GM19025 (cell line): ENCODE measurements at regions not wholly inside any gene's neighbourhood (a gene's known extent, or its start where the extent isn't known, plus 50 kb on each side); places are given as distances from the start of the nearest gene placed in this dataset.

Source experiments
- ATAC-seq: cut with Tn5 transposase; IDR thresholded peaks from one replicate; pipeline ENCODE4 v1.9.1; 2021; ENCODE audit warnings: mild to moderate bottlenecking, low read depth, moderate library complexity; ENCODE audit not compliant: unreplicated experiment

- ATAC-seq, result no peak
Measured at GRCh38 chr11:109148669-109149068, 273.3 kb upstream of the C11orf87 start.

DNA sequence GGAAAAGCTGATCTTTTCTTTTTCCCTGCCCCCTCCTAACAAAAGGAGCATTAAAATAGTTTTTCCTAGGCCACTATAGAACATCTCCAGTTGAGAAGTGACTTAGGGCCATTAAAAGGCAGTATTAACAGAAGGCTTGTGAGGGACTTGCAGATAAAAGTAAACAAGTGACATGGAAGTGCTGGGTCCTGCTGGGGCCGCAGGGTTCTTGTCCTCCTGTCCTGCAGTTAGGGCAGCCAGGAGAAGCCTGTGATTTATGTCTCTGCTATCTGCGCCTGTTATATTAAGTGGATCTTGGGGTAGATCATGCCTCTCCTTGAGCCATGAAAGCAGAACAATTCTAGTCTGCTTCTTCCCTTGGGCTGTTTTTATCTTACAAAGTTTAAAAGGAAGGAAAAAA lies 271.4 kb upstream of the C11orf87 start:
- ATAC-seq, result no peak

GRCh38 chr11:109153836-109154235 lies 268.2 kb upstream of the C11orf87 start:
- no peak for ATAC-seq

DNA sequence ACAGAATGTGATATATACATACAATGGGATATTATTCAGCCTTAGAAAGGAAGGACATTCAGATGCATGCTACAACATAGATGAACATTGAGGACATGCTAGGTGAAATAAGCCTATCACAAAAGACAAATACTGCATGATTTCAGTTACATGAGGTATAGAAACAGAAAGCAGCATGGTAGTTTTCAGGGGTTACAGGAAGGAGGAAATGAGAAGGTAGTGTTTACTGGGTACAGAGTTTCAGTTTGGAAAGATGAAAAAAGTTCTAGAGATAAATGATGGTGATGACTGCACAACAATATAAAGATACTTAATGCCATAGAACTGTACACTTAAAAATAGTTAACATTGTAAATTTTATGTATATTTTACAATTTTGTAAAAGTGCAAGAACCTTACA lies 266.7 kb upstream of the C11orf87 start:
- ATAC-seq, result peak; percentile 55

- no peak for ATAC-seq
Measured at GRCh38 chr11:109165035-109165434, 257.0 kb upstream of the C11orf87 start.

GRCh38 chr11:109166441-109166840 lies 255.5 kb upstream of the C11orf87 start:
- ATAC-seq, result no peak

DNA sequence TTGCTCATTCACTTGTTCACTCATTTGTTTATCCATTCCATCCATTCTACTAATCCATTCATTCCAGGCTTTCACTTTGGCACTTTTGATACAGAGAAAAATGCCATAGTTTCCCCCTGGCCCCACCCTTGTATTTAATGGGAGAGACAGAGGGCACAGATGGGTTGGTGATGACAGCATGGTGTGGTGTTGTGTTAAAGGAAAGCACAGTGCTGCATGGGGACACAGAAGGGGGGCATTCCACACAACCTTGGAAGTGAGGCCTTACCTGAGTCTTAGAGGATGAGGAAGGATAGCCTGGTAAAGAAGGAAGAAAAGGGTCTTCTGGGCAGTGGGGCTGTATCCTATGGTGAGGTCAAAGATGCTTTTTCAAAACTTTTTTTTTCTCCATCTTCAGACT lies 248.5 kb upstream of the C11orf87 start:
- ATAC-seq, result no peak

GRCh38 chr11:109184376-109184775 lies 237.6 kb upstream of the C11orf87 start:
- ATAC-seq, result no peak

GRCh38 chr11:109192864-109193263 lies 229.1 kb upstream of the C11orf87 start:
- no peak for ATAC-seq

- ATAC-seq, result no peak
Measured at GRCh38 chr11:109193880-109194279, 228.1 kb upstream of the C11orf87 start.

DNA sequence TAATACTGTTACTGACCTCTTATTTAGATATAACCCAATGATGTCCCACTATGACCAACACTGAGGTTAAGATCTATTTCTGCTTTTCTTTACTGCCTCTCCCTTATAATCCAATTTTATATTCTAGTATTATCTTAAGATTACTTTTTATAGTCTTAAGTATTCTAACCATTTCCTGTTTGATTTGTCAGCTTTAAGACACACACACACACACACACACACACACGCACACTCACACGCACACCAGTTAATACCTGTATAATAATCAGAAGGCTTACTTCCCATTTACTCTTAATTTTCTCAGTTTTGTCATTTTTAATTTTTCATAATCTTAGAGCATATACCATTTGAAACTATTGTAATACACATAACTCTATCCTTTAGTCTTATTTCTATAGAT lies 226.0 kb upstream of the C11orf87 start:
- no peak for ATAC-seq

GRCh38 chr11:109197656-109198055 lies 224.3 kb upstream of the C11orf87 start:
- no peak for ATAC-seq

- no peak for ATAC-seq
Measured at GRCh38 chr11:109203176-109203575, 218.8 kb upstream of the C11orf87 start.

- no peak for ATAC-seq
Measured at GRCh38 chr11:109205312-109205711, 216.7 kb upstream of the C11orf87 start.

GRCh38 chr11:109208121-109208520 lies 213.9 kb upstream of the C11orf87 start:
- no peak for ATAC-seq

DNA sequence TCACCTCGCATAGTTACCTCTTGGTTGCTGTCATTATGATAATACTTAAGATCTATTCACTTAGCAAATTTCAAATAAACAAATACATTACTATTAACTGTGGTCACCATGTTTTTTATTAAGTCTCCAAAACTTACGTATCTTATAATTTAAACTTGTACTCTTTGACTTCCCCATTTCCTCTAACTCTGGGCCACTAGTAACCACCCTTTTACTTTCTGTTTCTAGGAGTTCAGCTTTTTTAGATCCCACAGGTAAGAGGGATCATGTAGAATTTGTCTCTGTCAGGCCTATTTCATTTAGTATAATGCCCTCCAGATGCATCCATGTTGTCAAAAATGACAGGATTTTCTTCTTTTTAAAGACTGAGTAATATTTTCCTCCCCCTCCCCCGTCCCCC lies 212.4 kb upstream of the C11orf87 start:
- ATAC-seq, result no peak

GRCh38 chr11:109221190-109221589 lies 200.8 kb upstream of the C11orf87 start:
- ATAC-seq, result no peak

- ATAC-seq, result no peak
Measured at GRCh38 chr11:109222761-109223160, 199.2 kb upstream of the C11orf87 start.

DNA sequence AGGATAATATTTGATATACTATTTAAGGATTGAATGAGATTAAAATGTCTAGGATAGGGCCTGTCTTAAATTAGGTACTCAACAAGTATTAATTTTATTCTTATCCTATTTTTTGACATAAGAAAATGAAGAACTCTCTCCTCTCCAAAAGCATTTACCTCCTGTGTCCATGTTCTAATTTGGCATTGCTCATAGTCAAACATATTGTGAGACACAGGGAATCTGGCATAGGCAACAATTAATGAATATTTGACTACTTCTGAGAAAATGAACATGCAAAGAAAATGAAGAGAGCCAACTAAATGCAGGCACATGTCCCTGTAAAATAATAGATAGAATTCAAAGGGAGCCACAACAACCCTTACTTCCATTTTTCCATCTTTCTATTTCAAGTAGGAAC lies 198.5 kb upstream of the C11orf87 start:
- no peak for ATAC-seq

- no peak for ATAC-seq
Measured at GRCh38 chr11:109229682-109230081, 192.3 kb upstream of the C11orf87 start.

DNA sequence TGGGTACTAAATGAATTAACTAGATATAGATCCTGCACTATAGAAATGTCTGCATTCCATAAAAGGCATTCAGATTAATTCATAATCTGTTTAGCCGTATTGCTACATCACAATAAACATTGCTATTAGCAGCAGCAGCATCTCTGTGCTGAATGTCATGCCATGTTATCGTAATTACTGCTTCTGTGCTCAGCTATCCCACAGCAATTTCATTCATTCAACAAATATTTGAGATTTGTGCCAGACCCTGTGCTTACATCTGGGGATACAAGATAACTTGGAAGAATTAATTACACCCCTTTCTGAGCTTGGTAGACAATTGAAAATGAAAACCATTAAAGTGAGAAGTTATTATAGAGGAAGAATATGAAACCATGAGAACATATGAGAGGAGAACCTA lies 185.8 kb upstream of the C11orf87 start:
- ATAC-seq, result no peak

GRCh38 chr11:109236696-109237095 lies 185.3 kb upstream of the C11orf87 start:
- no peak for ATAC-seq

DNA sequence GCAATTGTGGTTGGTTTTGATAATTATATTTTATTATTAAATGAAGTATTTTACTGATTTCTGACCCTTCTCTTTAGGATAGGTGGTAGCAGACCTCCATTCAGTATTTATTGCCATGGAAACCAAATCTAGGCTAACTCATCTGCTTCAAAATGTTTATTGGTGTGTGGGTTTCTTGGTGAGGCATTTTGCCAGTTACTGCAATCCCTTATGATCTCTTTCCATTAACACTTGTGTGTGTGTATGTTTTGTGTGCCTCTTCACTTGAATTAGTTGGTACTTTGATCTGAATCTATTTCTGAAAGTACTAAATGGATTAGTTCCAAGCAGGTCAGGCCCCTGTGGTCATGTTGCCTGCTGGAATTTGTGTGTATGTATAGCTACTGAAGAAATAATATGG lies 184.4 kb upstream of the C11orf87 start:
- no peak for ATAC-seq
